Esophagus squamous epithelium (tissue), 4 donors: ENCODE measurements at regions not wholly inside any gene's neighbourhood (a gene's known extent, or its start where the extent isn't known, plus 50 kb on each side); places are given as distances from the start of the nearest gene placed in this dataset.

Experiments used
- CTCF ChIP-seq, 6 experiments: fragments of 450-650 bp in 4 of 6; fragments of 200-600 bp in 2 of 6; sonication (generic) in 2 of 6; IDR thresholded peaks; one replicate each; pipeline ENCODE4 v1.5.1; 2016 to 2019; ENCODE audit warnings: antibody characterized with exemption in 6 of 6, mild to moderate bottlenecking in 4 of 6, moderate library complexity in 4 of 6
- POLR2A ChIP-seq, 4 donors: fragments of 450-650 bp; IDR thresholded peaks; one replicate each; pipeline ENCODE4 v1.6.1; 2017; ENCODE audit warnings: antibody characterized with exemption in 4 of 4, mild to moderate bottlenecking in 4 of 4, moderate library complexity in 3 of 4

DNA sequence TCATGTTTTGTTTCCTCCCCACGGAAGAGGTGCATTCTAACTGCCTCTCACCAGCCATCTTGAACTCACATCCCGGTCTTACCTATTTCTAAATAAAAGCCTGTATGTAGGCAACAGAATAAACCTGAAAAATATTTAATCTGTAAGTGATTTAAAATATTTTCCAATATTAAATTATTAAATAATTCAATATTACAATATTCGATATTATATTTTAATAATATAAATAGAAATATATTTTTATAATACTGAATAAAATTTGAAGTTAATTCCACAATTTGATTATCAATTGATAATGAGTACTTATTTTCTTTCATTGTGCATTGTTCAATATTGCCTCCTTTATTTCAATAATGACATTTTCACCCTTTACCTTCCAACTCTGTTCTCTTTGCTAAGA lies 404.4 kb downstream of the CYLC2 start:
- TF ChIP-seq POLR2A (IDR thresholded peaks at IDR 0.05) (no peak), CTCF (IDR thresholded peaks at IDR 0.05) (no peak)
